Superior temporal gyrus (tissue), 1 donor: ENCODE measurements at regions not wholly inside any gene's neighbourhood (a gene's known extent, or its start where the extent isn't known, plus 50 kb on each side); places are given as distances from the start of the nearest gene placed in this dataset.
"Not testable (repeated sequence)": the region's sequence is repeated elsewhere in the genome, so short reads cannot be mapped to it uniquely, and the experiment has no call there.

Source experiments
- DNase-seq: peaks from one replicate; pipeline ENCODE4 v3.0.0-alpha.2; 2016; ENCODE audit errors: extremely low spot score

GRCh38 chr4:34281826-34282225, 1962.5 kb downstream of the ARAP2 start:
- DNase-seq: no peak

DNA sequence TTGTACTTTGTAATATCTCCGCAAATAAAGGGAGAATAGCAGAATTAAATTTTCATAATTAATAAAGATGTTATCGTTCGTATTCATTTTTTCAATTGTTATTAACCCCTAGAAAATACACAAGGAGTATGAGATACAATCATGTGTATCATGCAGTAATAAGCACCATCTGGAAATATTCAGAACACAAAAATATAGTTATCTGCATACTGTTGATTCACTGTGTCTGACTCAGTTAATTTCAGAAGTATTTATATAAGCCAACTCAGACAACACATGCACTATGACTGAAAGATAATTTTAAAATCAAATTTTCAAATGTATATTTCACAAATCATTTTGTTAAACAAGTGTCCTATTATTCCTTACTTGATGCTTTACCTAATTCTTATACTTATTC, 1954.8 kb downstream of the ARAP2 start:
- DNase-seq: no peak

DNA sequence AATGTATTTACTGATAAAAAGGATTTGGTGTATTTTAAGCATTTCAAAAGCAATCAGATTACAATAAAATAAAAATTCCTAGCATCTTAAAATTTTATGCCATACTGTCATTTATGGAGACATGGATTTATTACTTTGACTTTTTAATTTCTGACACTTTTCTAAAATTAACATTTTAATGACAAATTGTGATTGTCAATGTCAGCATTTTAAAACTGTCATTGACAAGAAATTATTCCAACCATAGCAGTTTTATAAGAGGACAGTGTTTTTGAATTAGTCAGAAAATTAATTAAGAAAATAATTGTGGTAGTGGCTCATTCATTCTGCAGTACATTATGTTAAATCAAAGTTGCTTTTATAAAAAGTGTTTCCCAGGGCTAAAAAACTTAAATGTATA, 1954.4 kb downstream of the ARAP2 start:
- DNase-seq: no peak

GRCh38 chr4:34293459-34293858, 1950.9 kb downstream of the ARAP2 start:
- DNase-seq: no peak

DNA sequence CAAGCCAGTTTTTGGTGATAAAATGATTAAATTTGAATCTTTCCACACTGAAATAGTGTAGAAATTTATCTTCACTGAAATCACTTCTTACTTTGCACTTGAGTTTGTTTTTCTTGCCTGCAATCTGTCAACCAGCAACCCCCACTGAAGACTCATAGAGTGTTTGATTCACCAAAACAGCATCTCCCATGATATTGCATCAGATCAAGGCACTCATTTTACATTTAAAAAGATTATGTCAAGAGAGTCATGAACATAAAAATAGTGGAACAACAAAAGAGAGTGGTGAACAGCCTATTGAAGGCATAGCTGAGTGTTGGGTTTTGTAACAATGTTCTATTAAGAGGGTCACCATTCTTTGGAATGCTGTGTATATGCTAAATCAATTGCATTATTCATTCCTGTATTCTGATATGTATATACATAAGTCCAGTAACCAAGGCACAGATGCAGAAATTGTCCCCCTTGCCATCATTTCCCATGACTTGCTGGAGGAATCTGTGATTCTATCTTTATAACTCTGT, 1934.9 kb downstream of the ARAP2 start:
- no peak for DNase-seq

DNA sequence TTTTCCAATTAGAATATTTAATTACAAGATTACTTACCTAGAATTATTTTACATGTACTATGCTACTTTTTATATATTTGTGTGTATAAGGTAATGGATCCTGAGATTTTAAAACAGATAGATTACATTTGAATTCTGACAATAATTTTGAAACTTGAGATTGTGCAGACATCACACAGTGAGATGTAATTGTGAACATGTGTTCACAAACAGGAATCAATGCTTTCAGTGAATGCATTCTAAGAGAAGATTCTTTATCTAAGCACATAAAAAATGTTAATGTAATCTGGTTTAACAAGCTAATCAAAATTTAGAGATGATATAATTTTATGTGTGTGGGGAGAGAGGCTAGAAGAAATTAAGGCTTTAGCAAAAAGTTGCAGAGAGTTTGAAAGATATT, 1925.5 kb downstream of the ARAP2 start:
- no peak for DNase-seq

DNA sequence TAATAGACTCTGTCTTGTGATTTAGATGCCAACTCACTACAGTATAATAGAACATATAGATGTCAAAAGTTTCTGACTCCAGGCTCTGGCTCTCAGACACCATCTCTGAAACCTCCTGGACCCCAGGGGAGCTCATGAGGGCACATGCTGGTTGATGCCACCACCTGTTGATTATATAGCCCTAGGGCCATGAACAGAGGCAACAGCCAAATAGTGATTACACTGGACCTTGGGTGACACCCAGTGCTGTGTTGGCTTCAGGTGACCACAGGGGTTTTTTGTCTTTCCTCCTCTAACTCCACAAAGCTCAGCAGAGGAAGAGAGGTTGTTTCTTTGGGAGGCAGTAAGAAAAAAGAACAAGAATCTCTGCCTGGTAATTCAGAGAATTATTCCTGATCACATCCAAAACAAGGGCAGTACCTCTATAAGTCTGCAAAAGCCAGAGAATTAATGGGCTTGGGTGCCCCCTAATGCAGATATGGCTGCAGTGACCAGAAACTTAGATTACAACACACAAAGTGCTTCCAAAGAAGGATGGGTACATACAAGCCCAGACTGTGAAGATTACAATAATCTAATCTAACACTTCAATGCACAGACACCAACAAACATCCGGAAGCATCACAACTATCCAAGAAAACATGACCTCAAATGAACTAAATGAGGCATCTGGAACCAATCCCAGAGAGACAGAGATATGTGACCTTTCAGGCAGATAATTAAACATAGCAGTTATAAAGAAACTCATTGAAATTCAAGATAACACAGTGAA, 1920.6 kb downstream of the ARAP2 start:
- no peak for DNase-seq

DNA sequence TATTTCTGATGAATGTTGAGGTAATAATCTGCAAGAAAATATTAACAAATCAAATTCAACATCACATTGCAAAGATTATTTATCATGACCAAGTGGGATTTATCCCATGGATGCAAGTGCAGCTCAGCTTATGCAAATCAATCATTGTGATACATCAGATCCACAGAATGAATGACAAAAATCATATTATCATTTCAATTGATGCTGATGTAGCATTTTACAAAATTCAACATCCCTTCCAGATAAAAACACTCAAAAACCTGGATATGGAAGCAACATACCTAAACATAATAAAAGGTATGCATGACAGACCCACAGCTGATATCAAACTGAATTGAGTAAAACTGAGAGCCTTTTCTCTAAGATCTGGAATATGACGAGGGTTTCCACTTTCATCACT, 1915.4 kb downstream of the ARAP2 start:
- DNase-seq: no peak

GRCh38 chr4:34335156-34335555, 1909.2 kb downstream of the ARAP2 start:
- DNase-seq: not testable (repeated sequence)

- DNase-seq: not testable (repeated sequence)
Observed at GRCh38 chr4:34335556-34335955, 1908.8 kb downstream of the ARAP2 start.

- DNase-seq: no peak
Observed at GRCh38 chr4:34362654-34363053, 1881.7 kb downstream of the ARAP2 start.

DNA sequence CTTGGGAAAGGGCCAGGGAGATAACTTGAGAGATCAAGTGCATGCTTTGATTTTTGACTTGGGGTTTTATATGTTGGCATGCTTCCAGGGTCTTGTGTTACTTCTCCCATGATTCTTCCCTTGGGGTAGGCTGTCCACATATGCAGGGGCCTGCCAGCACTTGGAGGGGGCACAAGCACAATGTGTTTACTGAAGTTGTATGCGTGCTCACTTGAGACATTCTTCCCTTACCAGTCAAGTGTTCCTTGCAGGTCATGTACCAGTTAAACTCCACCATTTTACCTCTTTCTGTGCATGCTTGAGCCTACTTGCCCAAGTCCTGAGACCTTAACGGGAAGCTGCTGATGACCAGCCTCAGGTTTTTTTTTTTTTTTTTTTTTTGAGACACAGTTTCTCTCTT, 1880.5 kb downstream of the ARAP2 start:
- DNase-seq: no peak

- no peak for DNase-seq
Observed at GRCh38 chr4:34365946-34366345, 1878.4 kb downstream of the ARAP2 start.

DNA sequence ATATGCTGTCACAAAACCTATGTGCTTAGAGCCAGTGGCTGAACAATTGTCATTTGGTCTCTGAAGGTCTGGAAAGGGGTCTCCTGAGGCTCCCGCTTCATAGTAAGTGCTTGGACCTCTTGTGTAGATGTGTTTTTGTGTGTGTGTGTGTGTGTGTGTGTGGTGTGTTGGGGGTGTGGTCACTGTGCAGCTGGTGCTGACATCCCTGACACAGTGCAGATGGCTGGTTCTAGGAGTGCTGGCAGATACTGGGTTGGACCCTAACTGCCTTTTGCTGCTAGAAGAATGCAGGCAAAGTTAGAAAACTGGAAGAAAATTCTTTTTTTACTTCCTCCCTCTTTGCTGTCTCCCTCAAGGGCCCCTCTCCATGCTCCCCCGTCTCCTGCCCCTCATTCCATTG, 1872.6 kb downstream of the ARAP2 start:
- DNase-seq: no peak

- DNase-seq: no peak
Observed at GRCh38 chr4:34372815-34373214, 1871.5 kb downstream of the ARAP2 start.

GRCh38 chr4:34373456-34373855, 1870.9 kb downstream of the ARAP2 start:
- no peak for DNase-seq

GRCh38 chr4:34412233-34412632, 1832.1 kb downstream of the ARAP2 start:
- DNase-seq: no peak

- DNase-seq: no peak
Observed at GRCh38 chr4:34412911-34413310, 1831.4 kb downstream of the ARAP2 start.

DNA sequence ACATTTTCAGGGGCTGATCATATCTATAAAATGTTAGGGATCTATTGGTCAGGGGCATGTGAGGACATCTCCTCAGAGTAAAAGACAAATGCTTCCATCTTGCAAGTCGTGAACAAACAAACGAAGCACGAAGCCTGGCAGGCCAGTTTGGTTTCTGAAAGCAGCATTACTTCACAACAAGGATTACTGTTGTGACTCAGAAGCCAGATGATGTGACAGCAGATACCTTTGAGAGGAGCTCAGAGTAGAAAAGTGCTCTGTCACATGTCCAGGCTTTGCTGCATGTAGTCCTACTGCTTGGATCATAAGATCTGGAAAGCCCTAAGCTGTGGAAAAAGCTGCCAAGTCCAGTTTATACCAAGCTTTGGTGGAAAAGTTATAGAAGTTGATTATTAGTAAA, 1827.2 kb downstream of the ARAP2 start:
- no peak for DNase-seq

GRCh38 chr4:34419871-34420270, 1824.4 kb downstream of the ARAP2 start:
- DNase-seq: no peak

- peak; percentile 29 for DNase-seq
Observed at GRCh38 chr4:34422472-34423175, 1821.7 kb downstream of the ARAP2 start.

DNA sequence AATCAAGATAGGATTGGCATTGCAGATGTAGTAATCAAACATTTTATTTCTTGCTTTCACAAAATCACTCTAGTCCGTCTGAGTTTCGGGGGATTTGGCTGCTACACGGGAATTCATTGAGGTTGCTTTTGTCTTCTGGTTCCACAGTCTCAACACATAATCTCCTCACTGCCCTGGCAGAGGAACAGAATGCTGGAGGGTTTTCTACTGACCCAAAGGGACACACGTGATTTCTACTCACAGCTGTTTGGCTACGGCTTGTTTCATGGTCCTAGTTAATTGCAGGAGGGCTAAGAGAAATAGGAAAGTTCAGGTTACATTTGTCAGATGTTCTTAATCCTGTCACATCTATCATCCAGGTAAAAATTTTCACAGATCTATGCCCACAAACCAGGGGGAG, 1811.6 kb downstream of the ARAP2 start:
- no peak for DNase-seq

DNA sequence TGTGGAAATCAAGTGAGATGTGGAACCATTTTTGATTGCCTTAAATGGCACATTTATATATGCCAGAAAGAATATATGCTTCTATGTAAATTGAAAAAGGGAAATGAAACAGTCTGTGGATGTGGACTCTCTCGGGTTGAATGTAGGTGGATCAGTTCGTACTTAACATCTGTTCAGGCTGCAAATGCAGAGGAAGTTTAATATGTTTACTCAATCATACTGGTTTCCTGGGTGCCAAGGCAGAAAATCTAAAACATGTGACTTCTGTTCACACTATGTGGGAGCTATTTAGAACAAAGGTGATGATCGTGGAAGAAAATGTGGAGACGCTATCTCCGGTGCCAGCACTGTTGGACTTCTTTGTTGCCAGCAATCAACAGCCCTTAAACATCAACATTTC, 1809.9 kb downstream of the ARAP2 start:
- DNase-seq: not testable (repeated sequence)
